GM19099 (cell line): ENCODE measurements at regions not wholly inside any gene's neighbourhood (a gene's known extent, or its start where the extent isn't known, plus 50 kb on each side); places are given as distances from the start of the nearest gene placed in this dataset.

Experiments
- POLR2A ChIP-seq: IDR thresholded peaks from 3 replicates; pipeline ENCODE4 v1.6.1; 2011; ENCODE audit warnings: low read depth; ENCODE audit not compliant: insufficient read length; ENCODE audit errors: extremely low read depth

DNA sequence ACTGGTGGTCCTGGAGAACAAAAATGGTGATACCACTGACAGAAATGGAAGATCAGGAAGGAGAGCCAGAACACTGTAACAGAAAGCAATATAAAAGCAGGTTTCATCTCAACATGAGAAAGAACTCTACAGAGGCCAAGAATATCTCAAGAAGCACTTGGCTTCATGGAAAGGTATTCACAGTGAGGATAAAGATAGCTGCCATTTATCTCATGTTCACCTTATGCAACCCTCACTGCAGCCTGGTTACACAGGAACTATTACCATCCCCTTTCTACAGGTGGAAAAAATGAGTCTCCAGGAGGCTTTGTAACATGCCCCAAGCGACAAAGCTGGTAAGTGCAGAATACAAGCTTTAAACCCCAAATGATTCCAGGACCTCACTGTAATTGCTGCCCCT lies 606.1 kb upstream of the CADM1 start:
- no peak for TF ChIP-seq POLR2A

DNA sequence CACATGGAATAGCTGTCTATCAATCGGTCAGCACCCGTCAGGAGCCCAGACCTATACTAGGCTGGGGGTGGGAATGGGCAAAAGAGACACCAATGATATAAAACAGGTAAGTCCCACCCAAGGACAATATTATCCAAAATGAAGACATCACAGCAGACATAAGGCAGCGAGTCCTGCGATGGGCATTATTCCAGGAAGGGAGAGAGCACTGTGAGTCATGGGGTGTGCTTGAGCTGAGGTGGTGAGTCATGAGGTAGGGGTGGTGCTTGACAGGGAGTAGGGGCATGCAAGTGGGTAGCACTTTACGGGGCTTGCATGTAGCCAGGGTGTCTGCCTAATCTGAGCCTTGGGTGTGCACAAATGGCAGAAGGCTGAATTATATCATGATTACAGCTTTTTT lies 605.0 kb upstream of the CADM1 start:
- no peak for TF ChIP-seq POLR2A

DNA sequence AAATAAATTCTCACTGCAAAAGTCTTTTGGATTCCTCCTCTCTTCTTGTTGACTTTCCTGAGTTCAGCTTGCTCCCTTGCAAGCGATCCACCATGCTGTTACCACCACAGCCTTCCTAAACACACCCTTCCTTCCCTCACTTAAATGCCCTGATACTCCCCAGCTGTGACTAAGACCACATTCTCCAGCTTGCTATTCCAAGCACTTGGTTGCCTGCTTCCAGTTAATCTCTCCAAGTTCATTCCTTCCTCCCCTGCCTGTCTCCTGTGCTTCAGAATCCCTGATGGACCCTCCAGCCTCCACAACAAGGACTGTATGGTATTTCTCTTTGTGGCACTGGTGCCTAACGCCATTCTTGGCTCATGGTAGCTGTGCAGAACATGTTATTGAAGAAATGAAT lies 603.9 kb upstream of the CADM1 start:
- TF ChIP-seq POLR2A = no peak

DNA sequence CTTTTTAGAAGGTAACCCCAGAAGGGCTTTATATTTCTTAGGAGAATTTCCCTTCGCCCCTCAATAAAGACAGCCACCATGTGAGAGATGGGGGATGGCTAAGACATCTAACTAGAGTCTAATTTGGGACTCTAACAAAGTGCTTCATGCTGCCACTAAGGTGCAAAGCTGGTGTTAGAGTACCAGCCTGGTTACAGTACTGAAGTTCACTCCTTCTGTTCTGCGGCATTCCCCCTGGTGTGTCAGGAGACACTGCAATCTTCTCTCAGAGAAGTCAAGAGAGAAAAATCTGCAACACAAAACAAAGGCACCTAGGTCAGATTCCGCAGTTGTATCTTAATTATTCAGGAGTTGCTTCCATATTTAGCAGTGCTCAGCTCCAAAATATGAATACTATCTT lies 603.0 kb upstream of the CADM1 start:
- no peak for TF ChIP-seq POLR2A

DNA sequence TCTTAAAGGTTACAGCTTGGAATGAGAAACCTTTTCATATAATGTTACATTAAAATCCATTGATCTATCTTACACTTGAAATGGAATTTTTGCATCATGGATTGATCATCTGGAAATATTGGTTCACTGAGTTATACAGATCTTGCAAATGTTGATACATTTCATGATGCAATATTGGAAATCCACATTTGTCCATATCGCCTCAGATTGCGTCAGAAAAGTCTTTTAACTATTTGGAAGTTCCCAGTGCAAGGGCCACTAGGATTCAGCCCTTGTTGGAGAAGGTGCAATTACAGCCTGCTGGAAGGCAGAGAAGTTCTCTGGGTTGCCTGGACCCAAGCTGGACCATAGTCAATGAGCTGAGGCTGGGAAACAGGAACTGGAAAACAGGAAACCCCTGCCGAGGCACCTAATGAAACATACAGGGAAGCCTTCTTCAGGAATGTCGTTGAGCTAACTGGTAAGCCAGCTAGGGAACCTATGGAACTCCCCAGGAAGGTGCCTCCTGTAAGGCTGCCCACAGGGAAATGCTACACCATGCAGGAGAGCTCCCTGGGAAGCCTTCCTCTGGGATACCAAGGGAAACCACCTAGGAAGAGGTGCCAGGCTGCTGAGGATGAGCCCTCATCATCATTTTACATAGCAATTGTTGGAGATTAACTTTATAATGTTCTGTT lies 600.4 kb upstream of the CADM1 start:
- no peak for TF ChIP-seq POLR2A

DNA sequence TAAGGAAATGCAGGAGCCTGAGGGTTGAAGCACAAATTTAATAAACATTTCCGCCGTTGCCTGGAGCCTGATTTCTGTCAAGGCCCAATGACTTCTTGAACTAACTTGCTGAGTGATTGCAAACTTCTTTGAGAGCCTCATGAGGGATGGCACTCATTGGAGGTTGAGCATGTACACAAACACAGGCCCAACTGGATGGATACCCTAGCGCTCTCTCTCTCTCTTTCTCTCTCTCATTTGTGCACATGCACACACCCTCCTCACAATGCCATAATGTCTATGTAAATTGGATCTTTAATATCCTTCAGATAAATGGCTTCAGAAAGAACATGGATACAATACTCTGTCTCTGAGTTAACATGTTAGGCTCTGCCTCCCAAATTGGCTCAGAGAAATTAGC lies 597.7 kb upstream of the CADM1 start:
- no peak for TF ChIP-seq POLR2A

DNA sequence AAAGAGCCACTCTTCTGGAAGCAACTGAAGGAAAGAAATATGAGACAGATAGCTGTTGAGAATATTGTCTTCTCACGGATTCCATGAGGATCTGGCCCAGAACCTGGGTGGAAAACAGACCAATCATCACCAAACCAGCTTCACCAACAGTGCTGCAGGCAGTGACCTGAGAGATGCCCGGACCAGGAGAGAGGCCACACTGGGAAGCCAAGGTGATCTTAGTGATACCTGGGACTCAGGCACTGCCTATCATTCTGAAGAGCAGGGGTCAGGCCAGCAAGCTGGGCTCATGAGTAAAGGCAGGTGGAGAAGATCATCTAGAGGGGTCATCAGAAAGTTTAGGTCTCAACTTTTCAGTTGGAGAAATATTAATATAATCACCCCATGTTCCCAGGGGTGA lies 595.8 kb upstream of the CADM1 start:
- no peak for TF ChIP-seq POLR2A

DNA sequence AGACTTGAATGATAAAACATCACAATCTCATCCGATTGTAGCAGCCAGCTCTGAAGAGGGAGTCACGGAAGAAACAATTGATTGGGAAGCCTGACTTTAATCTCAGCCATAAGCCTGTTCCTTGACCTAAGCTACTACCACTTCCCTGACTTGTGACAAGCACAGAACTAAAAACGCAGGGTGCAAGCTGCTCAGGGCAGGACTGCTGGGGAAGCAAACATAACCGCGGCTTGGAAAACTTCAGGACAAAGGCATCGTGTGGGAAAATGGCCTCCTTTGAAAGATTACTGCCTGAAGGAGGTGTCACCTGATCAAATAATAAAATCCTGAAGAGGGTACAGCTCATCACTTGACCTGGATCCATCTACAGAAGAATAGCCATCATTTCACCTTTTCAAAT lies 595.3 kb upstream of the CADM1 start:
- TF ChIP-seq POLR2A = no peak

DNA sequence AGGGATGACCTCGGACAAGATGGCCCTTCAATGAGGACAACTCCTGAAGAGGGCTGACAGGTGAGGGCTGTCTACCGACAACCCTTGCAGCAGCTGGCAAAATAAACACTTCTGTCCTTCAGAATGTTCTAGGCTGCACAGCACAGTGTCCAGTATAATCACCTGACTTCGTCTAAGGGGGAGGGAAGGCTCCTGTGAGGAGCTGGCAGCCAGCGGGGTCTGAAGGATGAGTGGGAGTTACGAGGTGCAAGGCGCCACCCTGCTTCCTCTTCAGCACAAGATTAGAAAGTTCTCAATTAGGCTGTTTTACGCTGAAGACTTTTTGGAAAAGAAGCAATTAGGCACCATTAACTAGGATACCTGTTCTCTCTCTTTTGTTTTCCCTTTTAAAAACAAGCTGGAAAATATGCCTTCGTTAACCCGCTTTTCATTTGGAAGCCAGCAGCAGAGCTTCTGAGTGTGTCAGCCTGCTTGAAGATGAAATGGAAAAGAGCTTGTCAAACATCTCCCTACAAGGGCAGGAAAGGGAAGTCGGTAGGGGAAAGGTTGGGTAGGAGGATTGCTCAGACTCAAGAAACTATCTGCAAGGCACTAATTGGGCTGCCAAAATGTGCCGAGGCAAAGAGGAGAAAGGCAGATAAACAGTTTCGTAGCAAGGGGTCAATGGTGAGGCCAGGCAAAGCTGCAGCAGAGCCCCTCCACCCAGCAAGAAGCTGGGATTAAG lies 592.2 kb upstream of the CADM1 start:
- TF ChIP-seq POLR2A = no peak

DNA sequence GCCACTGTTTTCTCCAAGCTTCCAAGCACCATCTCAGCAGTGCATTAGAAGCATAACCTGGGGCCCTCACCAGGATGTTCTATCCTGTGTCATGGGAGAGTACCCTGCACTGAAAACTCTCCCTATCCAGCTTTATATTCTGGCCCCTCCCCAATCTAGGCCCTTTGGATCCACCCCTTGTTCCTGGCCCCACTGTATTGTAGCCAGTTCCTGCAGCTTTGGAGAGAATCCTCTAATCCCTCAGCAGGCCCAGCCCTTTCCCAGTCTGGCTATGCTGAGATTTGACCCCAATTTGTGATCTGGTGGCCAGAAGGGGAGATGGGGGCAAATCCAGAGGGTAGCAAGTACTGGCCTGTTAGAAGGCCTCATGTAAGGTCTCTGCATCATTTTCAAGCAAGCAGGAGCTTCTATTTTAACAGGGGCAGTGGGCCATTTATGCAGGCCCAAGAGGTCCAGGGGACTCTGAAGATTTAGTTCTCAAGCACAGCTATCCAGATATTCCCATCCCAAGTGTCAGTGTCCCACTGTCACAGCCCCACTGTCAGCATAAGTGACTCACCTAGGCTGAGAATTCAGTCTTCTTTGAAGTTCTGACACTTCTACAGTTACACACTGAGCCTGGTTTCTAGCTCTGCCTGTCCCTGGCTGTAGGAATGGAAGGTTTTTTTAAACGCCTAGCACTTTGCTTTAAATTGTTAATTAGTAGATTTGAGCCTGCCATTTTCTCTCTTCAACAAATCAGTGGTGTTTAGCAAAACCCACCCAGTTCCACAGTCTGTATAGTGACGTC lies 589.5 kb upstream of the CADM1 start:
- no peak for TF ChIP-seq POLR2A

DNA sequence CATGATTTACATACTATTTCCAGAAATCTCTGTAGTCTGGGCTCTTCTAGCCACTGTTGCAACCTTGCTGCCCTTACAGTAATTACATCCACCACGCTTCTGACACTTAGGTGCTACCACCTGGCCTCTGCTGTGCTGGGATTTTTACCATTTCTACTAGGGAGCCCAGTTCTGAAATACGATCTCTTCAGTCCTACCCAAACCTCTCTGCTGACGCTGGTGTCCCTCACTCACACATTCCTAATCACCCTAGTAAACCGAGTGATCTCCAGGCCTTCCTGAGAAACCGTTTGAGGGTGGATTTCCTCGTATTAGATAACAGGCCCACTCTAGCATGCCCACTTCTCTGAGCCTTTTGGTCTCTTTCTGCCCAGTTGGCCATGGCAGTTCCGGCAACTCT lies 588.9 kb upstream of the CADM1 start:
- no peak for TF ChIP-seq POLR2A

DNA sequence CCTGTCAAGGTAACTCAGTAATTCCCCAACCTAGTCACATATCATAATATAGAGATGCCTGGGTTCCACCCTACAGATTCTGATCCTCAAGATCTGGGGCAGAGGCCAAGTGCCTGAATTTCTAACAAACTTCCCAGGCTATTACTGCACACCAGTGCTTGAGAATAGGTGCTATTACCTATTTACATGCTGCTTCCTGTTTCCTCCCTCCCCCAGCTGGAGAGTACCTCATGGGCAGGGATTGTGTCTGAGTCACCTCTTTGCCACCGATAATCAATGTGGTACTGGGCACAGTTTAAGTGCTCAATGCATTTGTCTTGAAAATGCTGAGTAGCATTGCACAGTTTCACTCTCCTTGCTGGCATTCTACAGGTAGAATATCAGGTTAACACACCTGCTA lies 582.2 kb upstream of the CADM1 start:
- no peak for TF ChIP-seq POLR2A

DNA sequence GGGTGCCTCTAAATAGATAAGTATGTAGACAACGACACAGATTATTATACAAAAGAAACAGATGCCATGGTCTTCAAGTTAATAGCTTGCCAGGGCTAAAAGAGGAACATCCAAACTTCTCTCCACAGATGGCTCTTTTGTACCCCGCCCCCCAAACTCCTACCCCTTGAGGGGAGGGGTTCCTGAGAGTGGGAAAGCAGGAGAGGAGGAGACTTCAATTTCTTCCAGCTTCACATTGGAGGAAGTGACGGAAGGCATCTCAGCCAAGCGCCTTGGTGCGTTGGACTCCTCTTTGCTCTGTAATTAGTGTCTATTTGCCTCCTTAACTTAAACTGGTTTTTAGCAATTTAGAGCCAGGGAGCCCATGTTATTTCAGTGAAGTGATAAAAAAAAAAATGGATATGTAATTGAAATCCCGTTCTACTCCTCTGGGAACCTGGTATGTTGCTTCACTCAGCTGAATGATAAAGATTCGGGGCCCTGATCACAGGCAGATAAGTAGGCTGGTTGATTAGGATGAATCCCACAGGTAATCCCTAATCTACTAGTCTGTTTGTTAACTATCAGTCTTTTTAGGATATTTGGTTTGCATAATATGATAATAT lies 580.9 kb upstream of the CADM1 start:
- no peak for TF ChIP-seq POLR2A

DNA sequence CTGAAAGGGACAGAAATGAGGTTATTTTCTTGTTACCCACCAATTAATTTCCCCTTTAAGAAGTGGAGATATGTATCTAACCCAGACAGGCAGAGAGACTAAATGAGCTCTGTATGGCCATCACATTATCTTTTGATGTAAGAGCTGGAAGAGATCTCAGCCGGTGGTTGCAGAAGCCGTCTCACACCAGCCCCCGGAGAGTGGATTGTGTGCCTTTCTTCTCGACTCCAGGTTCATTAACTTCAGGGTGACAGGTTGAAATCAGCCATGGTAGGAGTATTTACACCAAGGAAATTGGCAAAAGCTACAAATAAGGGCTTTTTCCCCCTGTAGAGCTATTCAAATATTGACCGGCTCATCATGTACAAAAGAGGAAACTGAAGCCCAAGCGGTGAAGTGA lies 580.3 kb upstream of the CADM1 start:
- no peak for TF ChIP-seq POLR2A

DNA sequence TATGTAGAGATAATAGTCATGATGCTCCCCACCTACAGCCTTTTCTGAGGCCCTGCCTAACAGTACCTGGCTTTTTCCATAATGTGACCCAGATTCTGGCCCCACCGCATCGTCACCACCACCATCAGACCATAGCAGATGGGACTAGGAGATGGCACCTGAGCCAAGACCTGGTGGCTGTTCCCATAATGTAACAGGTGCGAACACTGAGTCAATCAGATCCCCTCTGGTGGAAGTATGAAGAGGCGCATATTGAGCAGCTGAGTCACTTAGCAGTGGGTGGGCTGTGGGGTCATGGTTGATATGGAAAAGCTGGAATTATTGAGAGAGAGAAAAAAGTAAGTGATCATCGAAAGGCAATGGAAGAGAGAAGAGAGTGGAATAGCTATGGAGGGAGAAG lies 578.0 kb upstream of the CADM1 start:
- TF ChIP-seq POLR2A = no peak

DNA sequence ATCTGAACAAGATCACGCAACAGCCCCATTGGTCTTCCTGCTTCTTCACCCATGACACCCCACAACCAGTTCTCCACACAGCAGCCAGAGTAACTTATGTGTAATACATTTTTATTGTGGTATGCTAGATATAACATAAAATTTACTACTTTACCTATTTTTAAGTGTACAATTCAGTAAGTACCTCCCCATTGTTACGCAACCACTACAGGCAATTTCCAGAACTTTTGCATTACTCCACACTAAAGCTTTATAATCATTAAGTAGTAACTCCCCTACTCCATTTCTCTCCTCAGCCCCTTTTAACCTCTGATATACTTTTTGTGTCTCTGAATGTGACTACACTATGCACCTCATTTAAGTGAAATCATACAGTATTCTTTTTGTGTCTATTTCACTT lies 575.4 kb upstream of the CADM1 start:
- no peak for TF ChIP-seq POLR2A

DNA sequence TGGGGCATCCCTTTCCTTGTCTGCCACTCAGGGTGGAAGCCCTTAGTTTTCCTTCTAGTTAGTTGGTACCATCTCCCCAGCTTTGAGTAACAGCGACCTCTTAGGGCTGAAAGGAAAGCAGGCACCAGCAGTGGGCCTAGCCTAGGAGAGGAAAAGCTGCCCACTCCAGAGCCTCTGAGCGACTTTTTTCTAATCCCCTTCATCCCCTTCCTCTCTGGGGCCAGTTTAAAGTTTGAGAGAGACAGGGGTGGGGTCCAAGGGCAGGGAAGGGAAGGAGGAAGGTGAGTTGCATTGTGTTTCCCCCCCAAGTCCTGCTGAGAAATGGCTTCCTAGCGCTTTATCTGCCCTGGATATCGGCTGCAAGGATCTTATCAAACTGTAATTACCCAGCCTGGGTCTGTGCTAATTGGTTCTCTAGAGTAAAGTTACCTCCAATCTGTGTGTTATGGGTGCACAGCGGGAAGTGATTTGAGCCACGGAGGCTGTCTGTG lies 573.9 kb upstream of the CADM1 start:
- no peak for TF ChIP-seq POLR2A
